Neural cell (in vitro differentiated cells): ENCODE measurements at regions not wholly inside any gene's neighbourhood (a gene's known extent, or its start where the extent isn't known, plus 50 kb on each side); places are given as distances from the start of the nearest gene placed in this dataset.

Source experiments
- H2AFZ ChIP-seq: fragments of 200-600, 300-800 bp; sonication (generic), shearing (Covaris generic); 2 replicates; pipeline ENCODE4 v1.6.0; 2014; ENCODE audit warnings: low read depth, mild to moderate bottlenecking, antibody characterized with exemption, low read length, moderate library complexity
- H3F3A ChIP-seq: fragments of 200-600 bp; shearing (Covaris generic); 2 replicates; pipeline ENCODE4 v1.6.1; 2016; ENCODE audit warnings: mild to moderate bottlenecking, moderate library complexity, mixed read lengths, antibody characterized with exemption, low read length; ENCODE audit not compliant: insufficient read depth, poor library complexity, severe bottlenecking
- H3K27ac ChIP-seq: fragments of 200-600, 300-800 bp; sonication (generic), shearing (Covaris generic); 2 replicates; pipeline ENCODE4 v1.5.1; 2014; ENCODE audit warnings: mild to moderate bottlenecking, low read length, moderate library complexity
- H3K27me3 ChIP-seq: fragments of 300-800, 200-600 bp; sonication (generic), shearing (Covaris generic); 2 replicates; pipeline ENCODE4 v1.6.0; 2014; ENCODE audit warnings: mild to moderate bottlenecking, low read depth, low read length, moderate library complexity; ENCODE audit not compliant: insufficient read depth
- H3K36me3 ChIP-seq: fragments of 300-800, 200-600 bp; sonication (generic), shearing (Covaris generic); 2 replicates; pipeline ENCODE4 v1.5.1; 2014; ENCODE audit warnings: mild to moderate bottlenecking, antibody characterized with exemption, low read length, moderate library complexity; ENCODE audit not compliant: insufficient read depth
- H3K4me2 ChIP-seq: fragments of 300-800, 200-600 bp; sonication (generic), shearing (Covaris generic); 2 replicates; pipeline ENCODE4 v1.6.0; 2014; ENCODE audit warnings: mild to moderate bottlenecking, low read length
- H3K4me3 ChIP-seq: fragments of 300-800, 200-600 bp; sonication (generic), shearing (Covaris generic); 2 replicates; pipeline ENCODE4 v1.5.1; 2014; ENCODE audit warnings: mild to moderate bottlenecking, low read length, moderate library complexity
- H3K79me2 ChIP-seq: fragments of 200-600 bp; shearing (Covaris generic); replicated peaks from 2 replicates; pipeline ENCODE4 v1.6.0; 2014; ENCODE audit warnings: mild to moderate bottlenecking, low read length, moderate library complexity; ENCODE audit not compliant: insufficient read depth
- H3K9ac ChIP-seq: fragments of 300-800, 200-600 bp; sonication (generic), shearing (Covaris generic); 2 replicates; pipeline ENCODE4 v1.6.1; 2016; ENCODE audit warnings: mild to moderate bottlenecking, low read length, mixed read lengths
- H3K9me2 ChIP-seq: fragments of 200-600 bp; shearing (Covaris generic); 2 replicates; pipeline ENCODE4 v1.6.1; 2016; ENCODE audit warnings: mild to moderate bottlenecking, low read length, mixed read lengths; ENCODE audit not compliant: insufficient read depth
- H3K9me3 ChIP-seq: fragments of 200-600, 300-800 bp; sonication (generic), shearing (Covaris generic); 2 replicates; pipeline ENCODE4 v1.6.1; 2016; ENCODE audit warnings: mild to moderate bottlenecking, mixed run types, low read length, moderate library complexity, mixed read lengths
- H4K20me1 ChIP-seq: fragments of 200-600 bp; shearing (Covaris generic); 2 replicates; pipeline ENCODE4 v1.6.1; 2016; ENCODE audit warnings: mild to moderate bottlenecking, mixed run types; ENCODE audit not compliant: insufficient read depth
- CTCF ChIP-seq: fragments of 450-650 bp; IDR thresholded peaks from 2 replicates; pipeline ENCODE4 v1.5.1; 2014; ENCODE audit warnings: antibody characterized with exemption, mild to moderate bottlenecking, moderate library complexity; ENCODE audit not compliant: poor library complexity, severe bottlenecking
- EP300 ChIP-seq: fragments of 450-650 bp; conservative IDR thresholded peaks from 2 replicates; pipeline ENCODE4 v1.6.1; 2014; ENCODE audit warnings: antibody characterized with exemption, mild to moderate bottlenecking, moderate library complexity; ENCODE audit not compliant: poor library complexity, severe bottlenecking
- EZH2 ChIP-seq: fragments of 200-600, 300-800 bp; shearing (Covaris generic), sonication (generic); IDR thresholded peaks from 2 replicates; pipeline ENCODE4 v1.6.1; 2014; ENCODE audit warnings: antibody characterized with exemption, low read length, borderline replicate concordance, mild to moderate bottlenecking; ENCODE audit not compliant: insufficient read depth, poor library complexity, severe bottlenecking
- MXI1 ChIP-seq: fragments of 450-650 bp; conservative IDR thresholded peaks from 2 replicates; pipeline ENCODE4 v1.6.1; 2014; ENCODE audit warnings: antibody characterized with exemption, mild to moderate bottlenecking; ENCODE audit not compliant: poor library complexity, severe bottlenecking
- POLR2AphosphoS5 ChIP-seq: IDR thresholded peaks from 2 replicates; pipeline ENCODE4 v1.6.1; 2012
- REST ChIP-seq: IDR thresholded peaks from 2 replicates; pipeline ENCODE4 v1.6.1; 2012; ENCODE audit warnings: borderline replicate concordance
- SMC3 ChIP-seq: fragments of 450-650 bp; conservative IDR thresholded peaks from 2 replicates; pipeline ENCODE4 v1.6.1; 2014; ENCODE audit warnings: antibody characterized with exemption, mild to moderate bottlenecking, moderate library complexity; ENCODE audit not compliant: poor library complexity
- TAF1 ChIP-seq: IDR thresholded peaks from 2 replicates; pipeline ENCODE4 v1.6.1; 2012; ENCODE audit warnings: low read depth

GRCh38 chr4:159047478-159048165, 55.3 kb upstream of the RAPGEF2 start:
- Histone ChIP-seq H3K27ac (peak overlapping the region; percentile 84), H3K79me2 (no peaks in the 10 kb centered on the region), H3K4me2 (peak overlapping the region; percentile 8)

More at GRCh38 chr4:159047478-159048165, 55.3 kb upstream of the RAPGEF2 start:
- H3K9me3 ChIP-seq: no peaks in the 10 kb centered on the region
- no peaks in the 10 kb centered on the region for H3K27me3 ChIP-seq
- no peaks in the 10 kb centered on the region for H3K9me2 ChIP-seq
- H3K36me3 ChIP-seq: no peaks in the 10 kb centered on the region
- no peak overlapping the region for H2AFZ ChIP-seq
- no peak overlapping the region for H3K4me3 ChIP-seq
- no peak for TF ChIP-seq SMC3
- no peak for TF ChIP-seq CTCF
- TF ChIP-seq EP300: no peak
- no peak for TF ChIP-seq REST
- TF ChIP-seq TAF1: no peak
- TF ChIP-seq EZH2: no peak
- no peak for TF ChIP-seq POLR2AphosphoS5
- TF ChIP-seq MXI1: no peak
- peak overlapping the region; percentile 0 for H3K9ac ChIP-seq
- H4K20me1 ChIP-seq: no peaks in the 10 kb centered on the region
- no peaks in the 10 kb centered on the region for H3F3A ChIP-seq
